ENCODE measurements at regions not wholly inside any gene's neighbourhood (a gene's known extent, or its start where the extent isn't known, plus 50 kb on each side); places are given as distances from the start of the nearest gene placed in this dataset.
"Not testable (repeated sequence)": the region's sequence is repeated elsewhere in the genome, so short reads cannot be mapped to it uniquely, and the experiment has no call there.

DNA sequence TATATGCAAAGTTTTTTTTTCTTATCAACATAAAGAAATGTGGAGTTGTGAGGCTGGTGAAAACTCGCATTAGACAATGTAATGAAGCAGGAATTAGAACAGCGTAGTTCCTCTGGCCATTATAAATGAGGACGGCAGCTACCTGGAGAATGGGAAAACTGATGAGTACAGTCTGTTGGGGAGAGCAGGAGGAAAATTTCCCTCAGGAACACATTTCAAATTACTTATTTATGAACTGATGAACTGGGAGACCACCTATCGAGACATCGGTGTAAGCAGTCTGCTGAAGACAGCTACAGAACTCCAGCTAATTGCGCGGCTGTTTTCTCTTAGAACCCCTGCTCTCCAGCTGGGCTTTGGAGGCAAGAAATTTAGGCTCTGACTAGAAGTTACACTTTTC lies 343.9 kb upstream of the CLINT1 start:
- Histone ChIP-seq H3K36me3 (ENCODE audit: control insufficient read depth, insufficient read depth, low read length) (no peaks in the 10 kb centered on the region), H3K27me3 (ENCODE audit: control insufficient read depth, insufficient read depth, low read length) (no peaks in the 10 kb centered on the region), H3K4me3 (ENCODE audit: low read depth, low read length) (no peak overlapping the region)
- DNase-seq (ENCODE audit: low read depth), result no peak
- TF ChIP-seq, protein P1, sequence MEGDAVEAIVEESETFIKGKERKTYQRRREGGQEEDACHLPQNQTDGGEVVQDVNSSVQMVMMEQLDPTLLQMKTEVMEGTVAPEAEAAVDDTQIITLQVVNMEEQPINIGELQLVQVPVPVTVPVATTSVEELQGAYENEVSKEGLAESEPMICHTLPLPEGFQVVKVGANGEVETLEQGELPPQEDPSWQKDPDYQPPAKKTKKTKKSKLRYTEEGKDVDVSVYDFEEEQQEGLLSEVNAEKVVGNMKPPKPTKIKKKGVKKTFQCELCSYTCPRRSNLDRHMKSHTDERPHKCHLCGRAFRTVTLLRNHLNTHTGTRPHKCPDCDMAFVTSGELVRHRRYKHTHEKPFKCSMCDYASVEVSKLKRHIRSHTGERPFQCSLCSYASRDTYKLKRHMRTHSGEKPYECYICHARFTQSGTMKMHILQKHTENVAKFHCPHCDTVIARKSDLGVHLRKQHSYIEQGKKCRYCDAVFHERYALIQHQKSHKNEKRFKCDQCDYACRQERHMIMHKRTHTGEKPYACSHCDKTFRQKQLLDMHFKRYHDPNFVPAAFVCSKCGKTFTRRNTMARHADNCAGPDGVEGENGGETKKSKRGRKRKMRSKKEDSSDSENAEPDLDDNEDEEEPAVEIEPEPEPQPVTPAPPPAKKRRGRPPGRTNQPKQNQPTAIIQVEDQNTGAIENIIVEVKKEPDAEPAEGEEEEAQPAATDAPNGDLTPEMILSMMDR (IDR thresholded peaks at IDR 0.05; ENCODE audit: insufficient read depth, low read length, poor library complexity, severe bottlenecking), result no peak

DNA sequence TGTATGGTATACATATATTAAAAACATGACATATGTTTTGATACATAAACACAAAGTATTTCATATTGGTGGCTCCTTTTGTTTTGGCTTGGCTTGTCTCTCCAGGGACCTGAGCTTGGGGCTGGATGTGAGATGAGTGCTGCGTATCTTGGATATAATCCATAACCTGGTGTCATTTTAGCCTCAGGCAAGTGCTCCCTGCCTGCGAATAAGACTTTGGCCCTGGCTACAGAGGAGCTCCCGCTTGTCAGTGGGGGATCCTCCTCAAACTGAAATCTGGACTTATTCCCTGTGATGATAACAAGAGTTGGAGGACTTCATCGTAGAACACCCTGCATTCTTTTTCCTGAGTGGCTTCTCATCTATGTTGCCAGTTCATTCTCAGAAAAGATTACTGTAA lies 341.7 kb upstream of the CLINT1 start:
- no peak overlapping the region for H3K4me3 ChIP-seq (ENCODE audit: low read depth, low read length)
- TF ChIP-seq, protein P1 (IDR thresholded peaks at IDR 0.05; ENCODE audit: insufficient read depth, low read length, poor library complexity, severe bottlenecking), result no peak
- H3K36me3 ChIP-seq (ENCODE audit: control insufficient read depth, insufficient read depth, low read length), result no peaks in the 10 kb centered on the region
- DNase-seq (ENCODE audit: low read depth), result no peak
- no peaks in the 10 kb centered on the region for H3K27me3 ChIP-seq (ENCODE audit: control insufficient read depth, insufficient read depth, low read length)

DNA sequence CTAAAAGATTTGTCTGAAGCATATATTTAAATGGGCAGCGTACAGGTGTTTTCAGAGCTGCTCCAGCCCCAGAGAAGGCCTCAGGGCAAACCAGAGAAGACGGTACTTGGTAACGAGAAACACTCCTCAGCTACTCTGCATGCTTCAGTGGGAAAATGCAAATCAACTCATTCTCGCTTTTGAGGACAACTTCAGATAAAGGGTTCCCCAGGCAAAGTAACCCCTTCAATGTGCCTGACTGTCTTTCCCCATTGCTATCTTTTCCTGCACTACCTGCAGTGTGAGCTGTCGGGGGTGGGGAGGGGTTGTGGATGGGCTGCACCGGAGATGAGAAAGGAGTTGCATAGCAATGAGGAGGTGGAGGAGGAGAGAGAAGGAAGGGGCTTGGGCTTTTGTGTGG lies 339.7 kb upstream of the CLINT1 start:
- no peaks in the 10 kb centered on the region for H3K27me3 ChIP-seq (ENCODE audit: control insufficient read depth, insufficient read depth, low read length)
- H3K4me3 ChIP-seq (ENCODE audit: low read depth, low read length), result no peak overlapping the region
- no peaks in the 10 kb centered on the region for H3K36me3 ChIP-seq (ENCODE audit: control insufficient read depth, insufficient read depth, low read length)
- TF ChIP-seq, protein P1 (IDR thresholded peaks at IDR 0.05; ENCODE audit: insufficient read depth, low read length, poor library complexity, severe bottlenecking), result no peak
- no peak for DNase-seq (ENCODE audit: low read depth)

DNA sequence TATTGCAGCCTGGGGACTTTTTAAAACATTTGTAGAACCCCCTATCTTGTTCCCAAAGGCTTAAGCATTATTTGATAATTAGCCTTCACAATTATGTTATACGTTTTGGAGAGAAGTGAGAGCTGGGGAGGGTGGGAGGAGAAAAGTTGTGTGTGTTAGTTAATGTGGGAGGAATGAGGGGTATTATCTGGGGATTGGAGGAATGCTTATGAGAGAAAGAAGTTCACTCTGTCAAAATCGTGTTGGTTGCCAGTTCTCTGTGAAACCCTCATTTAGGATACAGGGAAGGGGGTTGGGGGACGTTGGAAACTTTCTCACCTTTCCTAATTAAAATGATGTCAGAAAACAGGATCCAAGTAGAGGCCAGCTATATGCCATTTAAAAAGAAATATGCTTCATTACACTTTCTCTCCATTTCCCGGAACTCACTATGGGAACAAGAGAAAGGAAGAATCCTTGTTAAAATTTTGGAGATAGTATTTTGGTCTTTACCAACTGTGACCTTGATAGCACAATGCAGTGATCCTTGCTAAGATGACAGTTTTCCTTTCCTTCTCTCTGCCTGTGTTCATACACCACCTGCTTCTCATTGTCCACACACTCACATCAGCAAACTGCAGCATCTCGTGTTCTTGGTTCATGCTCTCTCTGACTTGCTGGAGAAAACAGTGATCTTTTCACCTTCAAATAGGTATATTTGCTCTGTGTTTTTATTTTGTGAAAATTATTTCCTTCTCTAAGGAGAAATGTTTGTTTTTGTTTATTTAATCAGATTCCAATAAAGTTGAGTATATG lies 336.7 kb upstream of the CLINT1 start:
- DNase-seq (ENCODE audit: low read depth), result no peak
- H3K27me3 ChIP-seq (ENCODE audit: control insufficient read depth, insufficient read depth, low read length), result no peaks in the 10 kb centered on the region
- no peak overlapping the region for H3K4me3 ChIP-seq (ENCODE audit: low read depth, low read length)
- TF ChIP-seq, protein P1 (IDR thresholded peaks at IDR 0.05; ENCODE audit: insufficient read depth, low read length, poor library complexity, severe bottlenecking), result no peak
- H3K36me3 ChIP-seq (ENCODE audit: control insufficient read depth, insufficient read depth, low read length), result no peaks in the 10 kb centered on the region

DNA sequence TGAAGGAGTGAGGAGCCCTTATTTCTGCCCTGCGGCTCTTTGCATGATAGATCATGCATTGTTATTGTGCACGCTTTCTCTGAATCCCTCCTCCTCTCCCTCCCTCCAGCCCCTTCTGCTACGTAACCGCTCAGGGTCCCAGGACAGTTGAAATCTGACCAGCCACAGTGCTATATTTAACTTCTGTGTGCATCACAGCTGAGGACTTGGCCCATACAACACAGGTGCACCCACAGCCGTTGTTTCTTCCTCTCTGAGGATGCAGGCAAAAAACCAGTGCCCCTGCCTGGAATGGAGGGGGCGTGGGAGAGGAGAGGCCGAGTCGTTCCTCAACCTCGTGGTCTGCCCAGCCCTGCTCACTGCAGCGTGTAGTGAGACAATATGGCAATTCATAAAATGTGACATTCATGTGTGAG lies 335.6 kb upstream of the CLINT1 start:
- DNase-seq (ENCODE audit: low read depth), result no peak
- H3K27me3 ChIP-seq (ENCODE audit: control insufficient read depth, insufficient read depth, low read length), result no peaks in the 10 kb centered on the region
- TF ChIP-seq, protein P1 (IDR thresholded peaks at IDR 0.05; ENCODE audit: insufficient read depth, low read length, poor library complexity, severe bottlenecking), result no peak
- no peaks in the 10 kb centered on the region for H3K36me3 ChIP-seq (ENCODE audit: control insufficient read depth, insufficient read depth, low read length)
- no peak overlapping the region for H3K4me3 ChIP-seq (ENCODE audit: low read depth, low read length)

DNA sequence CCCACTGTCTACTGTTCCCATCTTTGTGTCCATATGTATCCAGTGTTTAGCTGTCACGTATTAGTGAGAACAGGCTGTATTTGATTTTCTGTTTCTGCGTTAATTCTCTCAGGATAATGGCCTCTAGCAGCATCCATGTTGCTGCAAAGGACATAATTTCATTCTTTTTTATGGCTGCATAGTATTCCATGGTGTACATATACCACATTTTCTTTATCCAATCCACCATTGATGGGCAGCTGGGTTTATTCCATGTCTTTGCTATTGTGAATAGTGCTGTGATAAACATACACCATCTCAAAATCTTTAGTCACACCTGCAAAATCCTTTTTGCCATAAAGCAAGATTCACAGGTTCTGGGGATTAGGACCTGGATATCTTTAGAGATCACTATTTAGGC lies 334.4 kb upstream of the CLINT1 start:
- H3K27me3 ChIP-seq (ENCODE audit: control insufficient read depth, insufficient read depth, low read length); H3K4me3 ChIP-seq (ENCODE audit: low read depth, low read length); DNase-seq (ENCODE audit: low read depth); H3K36me3 ChIP-seq (ENCODE audit: control insufficient read depth, insufficient read depth, low read length): not testable (repeated sequence)
